Loucy (cell line): ENCODE measurements at regions not wholly inside any gene's neighbourhood (a gene's known extent, or its start where the extent isn't known, plus 50 kb on each side); places are given as distances from the start of the nearest gene placed in this dataset.
"Not testable (repeated sequence)": the region's sequence is repeated elsewhere in the genome, so short reads cannot be mapped to it uniquely, and the experiment has no call there.

ENCODE experiments used
- CTCF ChIP-seq: fragments of 200-600 bp; sonication (generic); conservative IDR thresholded peaks from 2 replicates; pipeline ENCODE4 v1.5.1; 2014; ENCODE audit warnings: mild to moderate bottlenecking, antibody characterized with exemption, low read length
- EZH2phosphoT487 ChIP-seq: fragments of 200-600 bp; IDR thresholded peaks from 2 replicates; pipeline ENCODE4 v1.6.1; 2018; ENCODE audit warnings: antibody characterized with exemption, mild to moderate bottlenecking, moderate library complexity, borderline replicate concordance

GRCh38 chr10:47626975-47627374 lies 103.5 kb upstream of the AGAP9 start:
- not testable (repeated sequence) for TF ChIP-seq CTCF, EZH2phosphoT487
